ENCODE measurements at regions not wholly inside any gene's neighbourhood (a gene's known extent, or its start where the extent isn't known, plus 50 kb on each side); places are given as distances from the start of the nearest gene placed in this dataset.

- peak; percentile 93 for DNase-seq
Observed at GRCh38 chr15:79673416-79674123, 223.2 kb downstream of the MTHFS start.

DNA sequence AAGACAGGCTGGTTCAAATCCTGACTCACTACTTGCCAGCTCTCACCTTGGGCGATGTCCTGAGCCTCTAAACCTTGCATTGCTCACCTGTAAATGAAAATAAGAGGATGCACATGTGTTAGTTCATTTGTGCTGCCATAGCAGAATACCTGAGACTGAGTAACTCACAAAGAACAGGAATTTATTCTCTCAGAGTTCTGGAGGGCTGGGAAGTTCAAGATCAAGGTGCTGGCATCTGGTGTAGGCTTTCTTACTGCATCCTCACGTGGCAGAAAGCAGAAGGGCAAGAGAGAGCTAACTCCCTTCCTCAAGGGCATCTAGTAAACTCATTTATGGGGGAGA is 222.7 kb downstream of the MTHFS start:
- DNase-seq, result no peak

GRCh38 chr15:79675982-79676381 is 220.8 kb downstream of the MTHFS start:
- no peak for DNase-seq

DNA sequence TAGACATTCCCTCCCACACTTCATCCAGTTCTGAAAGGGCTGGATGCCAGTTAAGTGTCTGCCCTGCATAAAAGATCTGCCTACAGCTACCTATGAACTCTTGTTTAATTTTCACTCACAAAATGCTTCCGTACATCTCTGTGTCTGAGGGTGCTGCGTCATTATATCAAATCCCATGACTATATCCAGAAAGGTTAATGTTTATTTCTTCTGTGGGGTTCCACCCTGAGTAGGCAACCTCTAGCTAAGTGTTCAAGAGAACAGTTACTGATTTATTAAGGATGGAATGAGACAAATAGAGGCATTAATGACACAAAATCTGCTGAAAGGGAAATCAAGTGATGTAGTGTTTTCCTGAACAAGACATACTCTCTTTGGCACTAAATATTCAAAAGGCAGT is 220.2 kb downstream of the MTHFS start:
- DNase-seq, result no peak

DNA sequence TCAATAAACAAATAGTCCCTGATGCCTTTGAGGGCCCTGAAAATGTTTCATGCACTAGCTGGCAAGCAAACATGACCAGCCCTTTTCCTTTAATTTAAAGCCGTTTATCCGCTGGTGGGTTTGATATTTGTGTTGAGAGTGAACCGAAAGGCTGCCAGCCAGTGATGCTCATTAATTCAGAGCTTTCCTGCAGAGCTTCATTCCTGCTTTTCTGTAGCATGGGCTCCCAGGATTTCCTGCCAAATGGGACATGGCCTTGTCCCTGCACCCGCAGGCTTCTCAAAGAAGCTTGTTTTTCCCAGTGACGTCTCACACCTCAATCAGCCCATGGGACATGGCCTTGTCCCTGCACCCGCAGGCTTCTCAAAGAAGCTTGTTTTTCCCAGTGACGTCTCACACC is 219.6 kb downstream of the MTHFS start:
- no peak for DNase-seq

DNA sequence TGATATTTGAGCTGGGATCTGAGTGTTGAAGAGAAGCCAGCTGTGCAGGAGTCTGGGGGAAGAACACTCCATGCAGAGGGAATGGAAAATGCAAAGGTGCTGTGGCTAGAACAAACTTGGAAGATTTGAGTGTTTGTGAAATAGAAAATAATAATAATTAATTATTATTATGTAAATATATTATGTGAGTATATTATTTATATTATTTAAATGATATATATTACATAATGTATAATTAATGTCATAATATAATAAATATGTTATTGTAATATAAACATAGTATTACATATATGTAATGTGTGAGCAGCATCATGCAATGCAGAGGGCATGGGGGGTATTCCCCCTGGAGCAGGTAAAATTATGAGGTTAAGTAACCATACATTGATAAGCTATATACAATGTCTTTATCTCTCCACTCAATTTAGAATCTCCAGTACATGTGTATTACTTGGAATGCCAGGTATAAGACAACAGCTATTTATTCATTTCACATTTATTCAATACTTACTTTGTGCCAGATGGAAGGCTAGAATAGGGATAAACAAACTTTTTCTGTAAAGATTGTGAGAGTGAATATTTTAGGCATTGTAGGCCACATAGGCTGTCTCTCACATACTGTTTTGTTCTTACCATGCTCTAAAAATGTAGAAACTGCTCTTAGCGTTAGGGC is 218.6 kb downstream of the MTHFS start:
- no peak for DNase-seq

GRCh38 chr15:79680720-79681119 is 216.1 kb downstream of the MTHFS start:
- DNase-seq, result peak; percentile 81

DNA sequence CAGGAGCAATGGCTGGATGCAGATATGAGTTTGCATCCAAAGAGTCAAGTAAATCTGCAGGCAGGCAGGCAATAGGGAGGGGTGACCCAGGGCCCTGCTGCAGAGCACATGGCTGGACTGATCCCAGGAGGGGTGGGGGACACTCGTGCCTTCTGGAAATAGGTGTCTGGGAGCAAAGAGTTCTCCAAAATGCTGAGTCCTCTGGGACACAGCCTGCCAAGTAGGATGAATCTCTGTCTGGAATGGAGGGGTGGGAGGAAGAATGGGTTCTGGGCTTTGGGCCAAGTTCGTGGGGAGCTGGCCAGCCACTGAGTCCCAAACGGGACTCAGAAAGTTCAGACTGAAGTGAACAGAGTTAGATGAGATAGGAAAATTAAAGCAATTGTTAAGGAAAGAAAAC is 214.5 kb downstream of the MTHFS start:
- DNase-seq, result peak; percentile 93

GRCh38 chr15:79682851-79683288 is 213.9 kb downstream of the MTHFS start:
- DNase-seq, result peak; percentile 91

DNA sequence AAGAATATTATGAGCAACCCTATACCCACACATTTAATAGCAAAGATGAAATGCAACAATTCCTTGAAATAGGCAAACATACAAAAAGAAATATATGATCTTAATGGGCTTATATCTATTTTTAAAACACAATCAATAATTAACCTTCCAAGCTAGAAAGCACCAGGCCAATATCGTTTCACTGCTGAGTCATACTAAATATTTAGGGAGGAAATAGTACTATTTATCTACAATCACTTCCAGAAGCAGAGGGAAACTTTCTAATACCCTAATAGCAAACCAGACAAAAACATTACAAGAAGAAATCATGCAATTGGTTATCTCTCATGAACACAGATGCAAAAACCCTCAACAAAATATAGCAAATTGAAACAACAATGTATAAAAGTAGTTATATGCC is 207.8 kb downstream of the MTHFS start:
- DNase-seq, result no peak

DNA sequence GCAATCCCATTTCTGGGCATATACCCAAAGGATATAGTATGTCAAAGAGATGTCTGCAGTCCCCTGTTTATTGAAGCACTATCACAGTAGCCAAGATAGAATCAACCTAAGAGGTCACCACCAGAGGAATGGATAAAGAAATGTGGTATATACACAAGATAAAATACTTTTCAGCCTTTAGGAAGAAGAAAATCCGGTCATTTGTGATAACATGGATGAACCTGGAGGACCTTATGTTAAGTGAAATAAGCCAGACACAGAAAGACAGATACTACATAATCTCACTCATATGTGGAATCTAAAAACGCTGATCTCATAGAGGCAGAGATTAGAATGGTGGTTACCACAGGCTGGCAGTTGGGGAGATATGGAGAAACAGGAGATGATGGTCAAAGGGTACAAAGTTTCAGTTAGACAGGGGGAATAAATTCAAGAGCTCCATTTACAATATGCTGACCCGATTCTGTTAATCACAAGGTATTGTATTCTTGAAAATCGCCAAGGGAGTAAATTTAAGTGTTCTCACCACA is 195.8 kb downstream of the MTHFS start:
- DNase-seq, result no peak

- DNase-seq, result peak; percentile 35
Observed at GRCh38 chr15:79702621-79703020, 194.2 kb downstream of the MTHFS start.

- DNase-seq, result no peak
Observed at GRCh38 chr15:79721256-79721655, 175.6 kb downstream of the MTHFS start.

GRCh38 chr15:79724312-79724711 is 172.5 kb downstream of the MTHFS start:
- peak; percentile 69 for DNase-seq

- DNase-seq, result no peak
Observed at GRCh38 chr15:79724804-79725203, 172.0 kb downstream of the MTHFS start.

DNA sequence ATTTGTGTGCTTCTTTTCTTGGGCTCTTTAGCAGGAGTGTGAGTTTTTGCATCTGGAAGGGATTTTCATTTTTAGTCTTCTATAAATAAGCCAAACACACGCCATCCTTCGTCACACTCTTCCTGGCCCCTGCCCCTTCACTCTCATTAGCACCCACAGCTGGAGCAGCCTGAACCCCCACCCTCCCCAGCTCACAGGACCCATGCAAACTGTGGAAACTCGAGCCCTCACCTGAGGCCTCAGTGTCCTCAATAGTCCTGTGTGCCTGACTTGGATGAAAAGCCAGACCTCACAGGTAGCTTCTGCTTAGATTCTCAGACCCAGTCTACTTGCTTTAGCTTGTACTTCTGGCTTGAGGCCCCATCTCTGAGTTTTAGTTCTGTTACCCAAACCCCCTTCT is 167.9 kb downstream of the MTHFS start:
- no peak for DNase-seq

- DNase-seq, result no peak
Observed at GRCh38 chr15:79736435-79737000, 160.3 kb downstream of the MTHFS start.

DNA sequence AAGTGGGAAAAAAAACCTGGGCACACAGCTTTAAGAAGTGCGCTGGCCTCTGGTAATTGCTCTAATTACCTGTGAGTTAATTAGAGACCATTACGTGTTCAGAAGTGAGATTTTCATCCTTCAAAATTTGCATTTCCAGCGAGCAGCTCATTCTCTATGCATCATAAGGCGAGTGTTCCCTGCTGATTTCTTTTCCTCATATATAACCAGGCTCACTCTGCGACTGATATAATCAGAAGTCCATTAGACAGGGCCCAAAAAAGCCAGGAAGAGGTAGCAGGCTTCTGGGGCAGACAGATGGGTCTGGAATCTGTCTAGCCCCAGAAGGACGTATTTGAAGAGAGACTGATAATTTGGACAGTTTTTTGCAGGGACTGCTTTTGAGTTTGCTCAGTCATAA is 158.7 kb downstream of the MTHFS start:
- no peak for DNase-seq

- no peak for DNase-seq
Observed at GRCh38 chr15:79740561-79740960, 156.3 kb downstream of the MTHFS start.

- peak; percentile 61 for DNase-seq
Observed at GRCh38 chr15:79743032-79743431, 153.8 kb downstream of the MTHFS start.

DNA sequence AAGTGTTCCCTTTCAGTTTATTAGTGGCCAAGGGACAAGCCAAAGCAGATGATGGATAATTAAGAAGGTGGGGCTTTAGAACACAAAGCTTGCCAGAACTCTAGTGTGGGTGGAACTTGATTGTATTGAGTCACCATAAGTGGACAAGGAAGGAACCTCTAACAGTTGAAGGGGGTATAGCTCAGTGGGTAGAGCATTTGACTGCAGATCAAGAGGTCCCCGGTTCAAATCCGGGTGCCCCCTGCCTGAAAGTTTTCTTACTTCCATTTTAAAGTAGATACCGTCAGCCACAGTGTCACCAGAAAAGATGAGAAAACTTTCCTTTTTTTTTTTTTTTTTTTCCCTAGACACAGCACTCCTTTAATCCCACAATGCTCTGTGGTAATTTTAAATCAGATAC is 152.3 kb downstream of the MTHFS start:
- peak; percentile 31 for DNase-seq

DNA sequence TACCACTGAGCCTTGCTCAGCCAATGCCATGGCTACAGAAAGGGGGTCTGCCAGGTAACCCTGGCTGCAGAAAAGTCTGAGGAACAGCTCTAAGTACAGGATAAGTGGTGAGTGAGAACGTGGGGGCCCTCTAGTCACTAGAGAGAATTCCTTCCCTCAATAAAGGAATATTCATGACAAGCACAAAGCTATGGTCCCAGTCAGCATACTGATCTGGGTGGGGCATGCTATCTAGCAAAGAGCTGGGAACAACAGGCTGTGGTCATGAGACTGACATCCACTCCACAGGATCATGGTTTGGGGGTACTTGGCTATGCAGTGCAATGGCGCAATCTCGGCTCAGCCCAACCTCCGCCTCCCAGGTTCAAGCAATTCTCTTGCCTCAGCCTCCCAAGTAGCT is 140.4 kb downstream of the MTHFS start:
- no peak for DNase-seq

DNA sequence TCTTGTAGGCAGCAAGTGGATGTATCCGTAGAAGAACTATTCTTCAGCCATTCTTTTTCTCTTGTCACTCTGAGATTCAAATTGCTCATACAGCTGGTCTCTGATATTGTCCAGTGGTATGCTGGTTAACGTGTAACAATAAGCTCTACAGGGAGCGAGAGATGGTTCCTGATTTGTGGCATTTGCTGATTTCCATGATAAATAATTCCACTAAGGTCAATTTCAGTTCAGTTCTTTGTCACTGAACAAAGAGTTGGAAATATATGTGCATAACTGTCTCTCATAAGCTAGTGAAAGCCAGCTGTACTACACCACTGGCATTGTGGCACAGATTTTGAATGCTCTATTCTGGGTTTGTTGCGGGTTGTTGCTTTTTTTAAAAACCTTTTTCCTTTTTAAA is 131.7 kb downstream of the MTHFS start:
- no peak for DNase-seq

DNA sequence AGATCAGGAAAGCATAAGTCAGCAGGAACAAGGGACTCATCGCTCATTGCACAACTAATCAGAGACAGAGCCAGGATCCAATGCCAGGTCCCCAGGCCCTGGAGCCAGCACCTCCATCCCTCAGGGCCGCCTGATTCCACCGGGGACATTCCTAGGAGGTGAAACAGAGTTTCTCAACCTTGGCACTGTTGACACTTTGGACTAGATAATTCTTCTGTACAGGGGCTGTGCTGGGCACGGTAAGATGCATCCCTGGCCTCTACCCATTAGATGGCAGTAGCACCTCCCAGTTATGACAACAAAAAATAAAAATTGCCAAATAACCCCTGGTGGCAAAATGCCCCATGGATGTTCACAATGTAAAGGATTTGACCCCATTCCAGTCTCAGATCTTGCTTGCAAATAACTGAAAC is 127.7 kb downstream of the MTHFS start:
- DNase-seq, result peak; percentile 0
